Endodermal cell (in vitro differentiated cells): ENCODE measurements at regions not wholly inside any gene's neighbourhood (a gene's known extent, or its start where the extent isn't known, plus 50 kb on each side); places are given as distances from the start of the nearest gene placed in this dataset.
"Not testable (repeated sequence)": the region's sequence is repeated elsewhere in the genome, so short reads cannot be mapped to it uniquely, and the experiment has no call there.

Experiments used
- DNase-seq: peaks from one replicate; pipeline ENCODE4 v3.0.0-alpha.2; 2017
- H3K27ac ChIP-seq: 2 replicates; pipeline ENCODE4 v1.5.1; 2013; ENCODE audit warnings: mild to moderate bottlenecking, low read depth, low read length, moderate library complexity
- H3K27me3 ChIP-seq: 2 replicates; pipeline ENCODE4 v1.6.1; 2013; ENCODE audit warnings: mild to moderate bottlenecking, low read length, moderate library complexity; ENCODE audit not compliant: insufficient read depth, control insufficient read depth, poor library complexity, severe bottlenecking
- H3K36me3 ChIP-seq: 2 replicates; pipeline ENCODE4 v1.7.0; 2013; ENCODE audit warnings: mild to moderate bottlenecking, low read length, moderate library complexity; ENCODE audit not compliant: control insufficient read depth, insufficient read depth
- H3K4me1 ChIP-seq: one replicate; pipeline ENCODE4 v1.7.0; 2013; ENCODE audit warnings: low read length; ENCODE audit not compliant: control insufficient read depth, insufficient read depth
- H3K4me3 ChIP-seq: 2 replicates; pipeline ENCODE4 v1.5.1; 2013; ENCODE audit warnings: mild to moderate bottlenecking, low read length, moderate library complexity
- H3K9ac ChIP-seq: 2 replicates; pipeline ENCODE4 v1.6.1; 2013; ENCODE audit warnings: mild to moderate bottlenecking, low read length, moderate library complexity; ENCODE audit not compliant: poor library complexity, severe bottlenecking; ENCODE audit errors: extremely low read depth
- H3K9me3 ChIP-seq: 2 replicates; pipeline ENCODE4 v1.6.1; 2013; ENCODE audit warnings: mild to moderate bottlenecking, low read length, moderate library complexity; ENCODE audit not compliant: control insufficient read depth
- H3K27ac Mint-ChIP-seq: 2 replicates; pipeline ENCODE4 v1.8.0; 2020; ENCODE audit warnings: mixed read lengths
- H3K27me3 Mint-ChIP-seq: 2 replicates; pipeline ENCODE4 v1.8.0; 2021; ENCODE audit warnings: mild to moderate bottlenecking, mixed read lengths; ENCODE audit not compliant: insufficient read depth
- H3K36me3 Mint-ChIP-seq: 2 replicates; pipeline ENCODE4 v1.8.0; 2020; ENCODE audit warnings: low read depth, mixed read lengths
- H3K4me1 Mint-ChIP-seq: 2 replicates; pipeline ENCODE4 v1.8.0; 2020; ENCODE audit warnings: mixed read lengths
- H3K4me3 Mint-ChIP-seq: 2 replicates; pipeline ENCODE4 v1.8.0; 2020; ENCODE audit warnings: mild to moderate bottlenecking, moderate library complexity, mixed read lengths
- H3K9me3 Mint-ChIP-seq: 2 replicates; pipeline ENCODE4 v1.8.0; 2020; ENCODE audit warnings: mild to moderate bottlenecking, mixed read lengths
- WGBS, 2 experiments: methylation state at CpG; one replicate each; pipeline versions ENCODE4 v1.1.5 to v1.1.7; 2013; ENCODE audit warnings: missing lambda C conversion rate in 2 of 2, mixed read lengths in 1 of 2; ENCODE audit not compliant: insufficient coverage in 1 of 2, insufficient read length in 1 of 2; 5-methylcytosine and 5-hydroxymethylcytosine counted together
- TF ChIP-seq, protein P1 (sequence below): fragments of 200-600 bp; sonication (generic); conservative IDR thresholded peaks from 2 replicates; pipeline ENCODE4 v1.5.0; 2021; ENCODE audit warnings: antibody characterized with exemption, mild to moderate bottlenecking

DNA sequence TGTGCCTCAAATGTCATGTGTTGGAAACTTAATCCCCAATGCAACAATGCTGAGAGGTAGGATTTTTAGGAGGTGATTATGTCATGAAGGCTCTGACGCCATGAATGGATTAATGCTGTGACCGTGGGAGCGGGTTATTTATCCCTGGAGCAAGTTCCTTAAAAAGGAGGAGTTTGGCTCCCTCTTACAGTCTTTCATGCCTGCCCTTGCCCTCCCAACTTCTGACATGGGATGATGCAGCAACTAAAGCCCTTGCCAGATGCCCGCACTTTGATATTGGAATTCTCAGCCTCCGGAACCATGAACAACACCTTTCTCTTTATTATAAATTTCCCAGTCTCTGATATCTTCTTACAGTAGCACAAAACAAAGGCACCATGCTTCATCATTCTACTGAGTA lies 685.3 kb upstream of the CHRM3 start:
- Mint-ChIP-seq H3K27ac (no peak overlapping the region), H3K4me3 (no peak overlapping the region), H3K4me1 (no peaks in the 10 kb centered on the region), H3K27me3 (no peaks in the 10 kb centered on the region), H3K36me3 (no peaks in the 10 kb centered on the region), H3K9me3 (no peaks in the 10 kb centered on the region)
- TF ChIP-seq, protein P1, sequence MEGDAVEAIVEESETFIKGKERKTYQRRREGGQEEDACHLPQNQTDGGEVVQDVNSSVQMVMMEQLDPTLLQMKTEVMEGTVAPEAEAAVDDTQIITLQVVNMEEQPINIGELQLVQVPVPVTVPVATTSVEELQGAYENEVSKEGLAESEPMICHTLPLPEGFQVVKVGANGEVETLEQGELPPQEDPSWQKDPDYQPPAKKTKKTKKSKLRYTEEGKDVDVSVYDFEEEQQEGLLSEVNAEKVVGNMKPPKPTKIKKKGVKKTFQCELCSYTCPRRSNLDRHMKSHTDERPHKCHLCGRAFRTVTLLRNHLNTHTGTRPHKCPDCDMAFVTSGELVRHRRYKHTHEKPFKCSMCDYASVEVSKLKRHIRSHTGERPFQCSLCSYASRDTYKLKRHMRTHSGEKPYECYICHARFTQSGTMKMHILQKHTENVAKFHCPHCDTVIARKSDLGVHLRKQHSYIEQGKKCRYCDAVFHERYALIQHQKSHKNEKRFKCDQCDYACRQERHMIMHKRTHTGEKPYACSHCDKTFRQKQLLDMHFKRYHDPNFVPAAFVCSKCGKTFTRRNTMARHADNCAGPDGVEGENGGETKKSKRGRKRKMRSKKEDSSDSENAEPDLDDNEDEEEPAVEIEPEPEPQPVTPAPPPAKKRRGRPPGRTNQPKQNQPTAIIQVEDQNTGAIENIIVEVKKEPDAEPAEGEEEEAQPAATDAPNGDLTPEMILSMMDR: no peak
- no peak for DNase-seq
- Histone ChIP-seq H3K9ac (no peak overlapping the region), H3K9me3 (no peaks in the 10 kb centered on the region), H3K4me1 (no peaks in the 10 kb centered on the region), H3K27me3 (no peaks in the 10 kb centered on the region), H3K27ac (no peak overlapping the region), H3K4me3 (no peak overlapping the region), H3K36me3 (no peaks in the 10 kb centered on the region)
- 93 to 95% methylated on average over 2 to 5 of the region's 5 CpGs for WGBS, 2 experiments

DNA sequence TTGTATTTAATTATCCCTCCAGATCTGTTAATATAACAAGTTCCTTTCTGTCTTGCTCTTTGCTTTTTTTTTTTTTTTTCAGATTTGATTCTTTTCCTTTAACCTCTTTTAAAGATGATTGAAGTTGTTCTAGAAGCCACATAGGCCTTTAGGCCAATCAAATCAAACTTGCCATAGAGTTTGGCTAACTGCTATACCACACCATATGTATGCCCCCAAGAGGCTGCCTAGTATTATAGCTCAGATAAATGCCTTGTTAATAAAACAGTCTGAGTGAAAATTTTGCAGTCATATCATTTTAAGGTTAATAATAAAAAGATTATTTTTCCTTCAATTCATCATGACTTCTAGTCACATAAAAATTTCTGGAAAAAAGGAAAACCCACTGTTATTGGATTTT lies 696.0 kb upstream of the CHRM3 start:
- TF ChIP-seq, protein P1: peak; percentile 22
- H3K27ac Mint-ChIP-seq: no peak overlapping the region
- H3K27ac ChIP-seq: no peak overlapping the region

DNA sequence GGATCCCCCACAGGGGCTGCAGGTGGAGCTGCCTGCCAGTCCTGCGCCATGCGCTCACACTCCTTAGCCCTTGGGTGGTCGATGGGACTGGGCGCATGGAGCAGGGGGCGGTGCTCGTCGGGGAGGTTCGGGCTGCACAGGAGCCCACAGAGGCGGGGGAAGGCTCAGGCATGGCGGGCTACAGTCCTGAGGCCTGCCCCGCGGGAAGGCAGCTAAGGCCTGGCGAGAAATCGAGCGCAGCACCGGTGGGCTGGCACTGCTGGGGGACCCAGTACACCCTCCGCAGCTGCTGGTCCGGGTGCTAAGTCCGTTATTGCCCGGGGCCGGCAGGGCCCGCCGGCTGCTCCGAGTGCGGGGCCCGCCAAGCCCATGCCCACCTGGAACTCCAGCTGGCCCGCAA lies 701.8 kb upstream of the CHRM3 start:
- not testable (repeated sequence) for H3K27me3 ChIP-seq, H3K4me3 Mint-ChIP-seq, H3K4me1 ChIP-seq, H3K27ac Mint-ChIP-seq, H3K9ac ChIP-seq, H3K4me3 ChIP-seq, H3K36me3 Mint-ChIP-seq, H3K27ac ChIP-seq, H3K4me1 Mint-ChIP-seq, H3K9me3 Mint-ChIP-seq, DNase-seq, H3K36me3 ChIP-seq, H3K9me3 ChIP-seq
- 93 to 98% methylated on average over 8 to 27 of the region's 27 CpGs for WGBS, 2 experiments
- H3K27me3 Mint-ChIP-seq: peaks cover 33% of the 10 kb centered on the region

More for the DNA sequence above, 696.0 kb upstream of the CHRM3 start:
- H3K4me1 ChIP-seq: no peaks in the 10 kb centered on the region
- no peaks in the 10 kb centered on the region for H3K4me1 Mint-ChIP-seq
- no peak for DNase-seq
- no peaks in the 10 kb centered on the region for H3K27me3 ChIP-seq
- H3K36me3 Mint-ChIP-seq: no peaks in the 10 kb centered on the region
- H3K27me3 Mint-ChIP-seq: no peaks in the 10 kb centered on the region
- peaks cover 4% of the 10 kb centered on the region for H3K9me3 Mint-ChIP-seq
- H3K4me3 Mint-ChIP-seq: no peak overlapping the region
- no peak overlapping the region for H3K9ac ChIP-seq
- H3K4me3 ChIP-seq: no peak overlapping the region
- H3K36me3 ChIP-seq: no peaks in the 10 kb centered on the region
- no peaks in the 10 kb centered on the region for H3K9me3 ChIP-seq

DNA sequence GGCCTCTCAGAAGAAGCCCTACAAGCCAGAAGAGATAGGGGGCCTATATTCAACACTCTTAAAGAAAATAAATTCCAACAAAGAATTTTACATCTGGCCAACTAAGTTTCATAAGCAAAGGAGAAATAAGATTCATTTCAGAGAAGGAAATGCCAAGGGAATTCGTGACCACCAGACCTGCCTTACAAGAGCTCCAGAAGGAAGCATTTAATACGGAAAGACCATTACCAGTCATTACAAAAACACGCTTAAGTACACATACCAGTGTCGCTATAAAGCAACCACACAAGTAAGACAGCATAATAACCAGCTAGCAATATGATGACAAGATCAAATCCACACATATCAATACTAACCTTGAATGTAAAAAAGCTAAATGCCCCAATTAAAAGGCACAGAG lies 704.9 kb upstream of the CHRM3 start:
- no peaks in the 10 kb centered on the region for H3K9me3 ChIP-seq
- no peaks in the 10 kb centered on the region for H3K36me3 ChIP-seq
- peaks cover 32% of the 10 kb centered on the region for H3K27me3 ChIP-seq
- no peak overlapping the region for H3K27ac ChIP-seq
- no peaks in the 10 kb centered on the region for H3K36me3 Mint-ChIP-seq
- 95 to 100% methylated on average over 2 to 4 of the region's 4 CpGs for WGBS, 2 experiments
- no peak overlapping the region for H3K9ac ChIP-seq
- DNase-seq: no peak
- H3K27me3 Mint-ChIP-seq: peaks cover 57% of the 10 kb centered on the region
- TF ChIP-seq, protein P1: no peak
- no peak overlapping the region for H3K27ac Mint-ChIP-seq
- H3K9me3 Mint-ChIP-seq: peaks cover 7% of the 10 kb centered on the region
- H3K4me1 Mint-ChIP-seq: no peaks in the 10 kb centered on the region
- H3K4me3 Mint-ChIP-seq: no peak overlapping the region
- no peaks in the 10 kb centered on the region for H3K4me1 ChIP-seq
- no peak overlapping the region for H3K4me3 ChIP-seq
